HepG2 (cell line): ENCODE measurements at regions not wholly inside any gene's neighbourhood (a gene's known extent, or its start where the extent isn't known, plus 50 kb on each side); places are given as distances from the start of the nearest gene placed in this dataset.

Experiments used
- ATAC-seq: fragments of 200-7000 bp; cut with Tn5 transposase; 3 replicates; pipeline ENCODE4 v1.9.1; 2020; ENCODE audit warnings: mild to moderate bottlenecking, moderate library complexity
- BruUV-seq: library from RNA; stranded (reverse); fragments of 400-500 nt; replicated peaks from 2 replicates; lab custom pipeline; 2021; lab: Mats Ljungman, UMichigan
- CTCF ChIA-PET: fragments of 300-600 bp; formaldehyde crosslinking; extraction: SDS; loops from one replicate; lab custom pipeline; 2021; ENCODE audit warnings: low total read pairs, inconsistent platforms, low intra/inter-chr PET ratio; lab: Yijun Ruan, JAX
- POLR2A ChIA-PET: fragments of 350-600 bp; sonication (Branson Sonifier 250); formaldehyde crosslinking; loops from one replicate; lab custom pipeline; 2020; ENCODE audit warnings: antibody characterized with exemption, inconsistent platforms; lab: Yijun Ruan, JAX
- DNase-seq: peaks from one replicate; pipeline ENCODE4 v3.0.0-alpha.2; 2015; ENCODE audit warnings: low spot score
- FAIRE-seq: peaks from 3 replicates; lab custom pipeline; 2011; peaks lifted over from hg19 to GRCh38; lab: Jason Lieb, UNC
- H2AFZ ChIP-seq: one replicate; pipeline ENCODE4 v1.6.1; 2011; ENCODE audit warnings: low read length, inconsistent platforms
- H3K27ac ChIP-seq: fragments of 300-600 bp; 3 replicates; pipeline ENCODE4 v1.8.0; 2011; ENCODE audit warnings: mixed run types, mild to moderate bottlenecking, mixed read lengths, low read length, inconsistent platforms; ENCODE audit not compliant: insufficient read depth; ENCODE audit errors: extremely low read length
- H3K27me3 ChIP-seq, 2 experiments: fragments of 200-600 bp in 1 of 2; 2 replicates in 1 of 2; 3 replicates in 1 of 2; pipeline versions ENCODE4 v1.6.0 to v1.8.0; 2011; ENCODE audit warnings: low read length in 2 of 2, mild to moderate bottlenecking in 2 of 2, moderate library complexity in 2 of 2, inconsistent platforms in 1 of 2; ENCODE audit not compliant: insufficient read depth in 2 of 2, control insufficient read depth in 1 of 2
- H3K36me3 ChIP-seq, 2 experiments: fragments of 200-600 bp in 1 of 2; replicated peaks in 1 of 2; 2 replicates in 1 of 2; 3 replicates in 1 of 2; pipeline versions ENCODE4 v1.5.1 to v1.8.0; 2011; ENCODE audit warnings: low read length in 2 of 2, inconsistent platforms in 1 of 2; ENCODE audit not compliant: insufficient read depth in 2 of 2, control insufficient read depth in 1 of 2
- H3K4me1 ChIP-seq: 2 replicates; pipeline ENCODE4 v1.5.1; 2012; ENCODE audit warnings: low read length, inconsistent platforms; ENCODE audit not compliant: insufficient read depth
- H3K4me2 ChIP-seq: 2 replicates; pipeline ENCODE4 v1.6.0; 2011; ENCODE audit warnings: low read depth, low read length, inconsistent platforms
- H3K4me3 ChIP-seq, 3 experiments: fragments of 200-600 bp in 1 of 3; sonication (generic), shearing (Covaris generic) in 1 of 3; replicated peaks in 1 of 3; 2 replicates each; pipeline ENCODE4 v1.5.1; 2011 to 2016; ENCODE audit warnings: low read length in 3 of 3, inconsistent platforms in 2 of 3, low read depth in 2 of 3, mild to moderate bottlenecking in 2 of 3, control low read depth in 1 of 3, mixed read lengths in 1 of 3; ENCODE audit not compliant: insufficient read depth in 1 of 3
- H3K79me2 ChIP-seq: one replicate; pipeline ENCODE4 v1.6.1; 2011; ENCODE audit warnings: low read length, inconsistent platforms; ENCODE audit not compliant: insufficient read depth
- H3K9ac ChIP-seq: 2 replicates; pipeline ENCODE4 v1.6.0; 2011; ENCODE audit warnings: mild to moderate bottlenecking, low read depth, low read length, inconsistent platforms; ENCODE audit not compliant: insufficient read depth
- H3K9me3 ChIP-seq: 2 replicates; pipeline ENCODE4 v1.5.1; 2012; ENCODE audit warnings: mild to moderate bottlenecking, low read length
- H4K20me1 ChIP-seq: 2 replicates; pipeline ENCODE4 v1.6.0; 2011; ENCODE audit warnings: inconsistent platforms, mild to moderate bottlenecking, low read length, moderate library complexity; ENCODE audit not compliant: insufficient read depth
- HBP1 ChIP-seq: IDR thresholded peaks from 2 replicates; pipeline ENCODE4 v1.6.1; 2016; ENCODE audit warnings: low read depth, control low read depth
- HOXA5 ChIP-seq: sonication (generic); formaldehyde crosslinking; IDR thresholded peaks from 2 replicates; pipeline ENCODE4 v1.4.0; 2020; ENCODE audit warnings: missing genetic modification reagents
- KDM5B ChIP-seq: sonication (generic); formaldehyde crosslinking; IDR thresholded peaks from 2 replicates; pipeline ENCODE4 v1.4.0; 2020; ENCODE audit warnings: missing genetic modification reagents, mild to moderate bottlenecking, borderline replicate concordance
- MAFF ChIP-seq: IDR thresholded peaks from 2 replicates; pipeline ENCODE4 v1.6.1; 2011; ENCODE audit warnings: low read depth, low read length, improper control_type of control experiment
- MAFK ChIP-seq, 2 experiments: IDR thresholded peaks in 1 of 2; conservative IDR thresholded peaks in 1 of 2; 2 replicates each; pipeline ENCODE4 v1.6.1; 2011; ENCODE audit warnings: improper control_type of control experiment in 2 of 2, low read length in 2 of 2
- MIER3 ChIP-seq: IDR thresholded peaks from 2 replicates; pipeline ENCODE4 v1.6.1; 2016; ENCODE audit warnings: missing compliant biosample characterization, borderline replicate concordance
- NR3C1 ChIP-seq: sonication (generic); formaldehyde crosslinking; IDR thresholded peaks from 2 replicates; pipeline ENCODE4 v1.4.0; 2020; ENCODE audit warnings: missing genetic modification reagents
- PITX1 ChIP-seq: sonication (generic); formaldehyde crosslinking; IDR thresholded peaks from 2 replicates; pipeline ENCODE4 v1.5.1; 2020; ENCODE audit warnings: mild to moderate bottlenecking, missing genetic modification reagents
- ZNF652 ChIP-seq: IDR thresholded peaks from 2 replicates; pipeline ENCODE4 v1.6.1; 2016; ENCODE audit warnings: low read depth, borderline replicate concordance
- WGBS: methylation state at CpG from one replicate; pipeline ENCODE4 v1.1.6; 2017; ENCODE audit warnings: low lambda C conversion rate; 5-methylcytosine and 5-hydroxymethylcytosine counted together
- in situ Hi-C: cut with HindIII; loops from 2 replicates; pipeline ENCODE4 v1.10.0; 2017; ENCODE audit warnings: low pct_unique_long_range_greater_than_20kb; ENCODE audit not compliant: extremely low pct_ligation_motif_present
- intact Hi-C: fragments of 100-400 bp; cut with micrococcal nuclease; formaldehyde crosslinking; loops from one replicate; pipeline ENCODE4 v1.10.0; 2022; ENCODE audit not compliant: unreplicated experiment
- TF ChIP-seq, protein P1 (sequence below): sonication (generic); formaldehyde crosslinking; IDR thresholded peaks from 2 replicates; pipeline ENCODE4 v1.8.0; 2022; ENCODE audit warnings: mild to moderate bottlenecking, missing genetic modification reagents, borderline replicate concordance

DNA sequence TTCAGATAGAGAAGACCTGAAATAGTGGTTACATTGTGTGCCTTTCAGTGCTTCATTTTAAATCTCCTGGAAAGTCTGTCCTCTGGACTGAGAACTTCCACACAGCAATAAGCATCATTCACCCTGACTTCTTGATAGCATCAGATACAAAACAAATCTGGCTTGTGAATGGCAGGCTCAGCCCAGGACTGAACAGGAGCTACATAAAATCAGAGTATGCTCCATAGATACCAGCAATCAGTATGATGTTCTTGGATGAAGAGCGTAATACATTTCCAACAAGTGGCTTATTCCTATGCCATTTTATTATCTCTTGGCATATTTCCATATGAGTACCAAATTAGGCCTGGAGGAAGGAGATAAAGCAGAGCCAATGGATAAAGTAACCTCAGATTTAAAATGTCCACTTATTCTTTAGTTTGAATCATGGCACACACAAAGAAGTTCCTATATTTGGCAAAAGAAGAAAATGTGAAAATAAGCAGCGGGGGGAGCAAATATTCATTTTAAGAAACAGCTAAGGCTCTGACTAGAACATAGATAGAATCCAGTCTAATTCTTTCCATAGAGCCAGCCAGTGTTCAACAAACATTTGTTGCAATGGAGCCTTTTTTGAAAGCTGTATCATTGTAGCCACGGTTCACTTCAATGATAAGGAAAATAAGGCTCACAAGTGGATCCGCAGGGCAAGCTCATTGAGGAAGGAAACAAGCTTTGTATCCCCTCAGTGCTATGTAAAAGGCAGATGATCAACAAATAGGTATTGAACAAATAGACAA lies 230.8 kb upstream of the CHAC2 start (continued):
- TF ChIP-seq HOXA5 (CRISPR knock-in tag) = no peak
- TF ChIP-seq KDM5B (CRISPR knock-in tag) = no peak
- no peak for TF ChIP-seq NR3C1

GRCh38 chr2:53535234-53535840 lies 232.3 kb upstream of the CHAC2 start:
- no peaks in the 10 kb centered on the region for H3K79me2 ChIP-seq
- intact Hi-C loops (no loop called here), in situ Hi-C loops (no loop called here)
- WGBS = 1% methylated on average over 4 of the region's 4 CpGs
- no peak for ATAC-seq
- H2AFZ ChIP-seq = no peak overlapping the region
- no peaks in the 10 kb centered on the region for H3K9me3 ChIP-seq
- H3K4me2 ChIP-seq = no peak overlapping the region
- ChIA-PET POLR2A (no interaction called here), CTCF (no interaction called here)
- H3K27ac ChIP-seq = no peak overlapping the region
- H4K20me1 ChIP-seq = no peaks in the 10 kb centered on the region
- no peak overlapping the region for H3K9ac ChIP-seq
- no peak overlapping the region for H3K4me3 ChIP-seq
- H3K27me3 ChIP-seq = no peaks in the 10 kb centered on the region; a peak in 1 of 5 replicates
- H3K4me1 ChIP-seq = no peaks in the 10 kb centered on the region
- DNase-seq = no peak
- FAIRE-seq = no peak
- BruUV-seq = no TSS peak
- TF ChIP-seq PITX1 (CRISPR knock-in tag) = no peak
- no peak for TF ChIP-seq MIER3 (CRISPR knock-in tag)
- TF ChIP-seq, protein P1, sequence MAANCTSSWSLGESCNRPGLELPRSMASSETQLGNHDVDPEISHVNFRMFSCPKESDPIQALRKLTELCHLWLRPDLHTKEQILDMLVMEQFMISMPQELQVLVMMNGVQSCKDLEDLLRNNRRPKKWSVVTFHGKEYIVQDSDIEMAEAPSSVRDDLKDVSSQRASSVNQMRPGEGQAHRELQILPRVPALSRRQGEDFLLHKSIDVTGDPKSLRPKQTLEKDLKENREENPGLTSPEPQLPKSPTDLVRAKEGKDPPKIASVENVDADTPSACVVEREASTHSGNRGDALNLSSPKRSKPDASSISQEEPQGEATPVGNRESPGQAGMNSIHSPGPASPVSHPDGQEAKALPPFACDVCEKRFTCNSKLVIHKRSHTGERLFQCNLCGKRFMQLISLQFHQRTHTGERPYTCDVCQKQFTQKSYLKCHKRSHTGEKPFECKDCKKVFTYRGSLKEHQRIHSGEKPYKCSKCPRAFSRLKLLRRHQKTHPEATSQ (CRISPR knock-in tag) = no peak
- peak; percentile 35 to 55; a peak in 3 of 4 replicates for TF ChIP-seq MAFK (conservative IDR thresholded peaks at IDR 0.05 in 1 of 2, IDR thresholded peaks at IDR 0.05 in 1 of 2; ENCODE audit: low read length in 2 of 2)
- no peak for TF ChIP-seq ZNF652
- TF ChIP-seq HBP1 (CRISPR knock-in tag) = no peak
- peak; percentile 53 for TF ChIP-seq MAFF
- H3K36me3 ChIP-seq = no peaks in the 10 kb centered on the region
